GM12873 (cell line): ENCODE measurements at regions not wholly inside any gene's neighbourhood (a gene's known extent, or its start where the extent isn't known, plus 50 kb on each side); places are given as distances from the start of the nearest gene placed in this dataset.

ENCODE experiments used
- CTCF ChIP-seq: IDR thresholded peaks from 2 replicates; pipeline ENCODE4 v1.5.1; 2012; ENCODE audit warnings: low read depth, mild to moderate bottlenecking, moderate library complexity, low read length, control low read depth; ENCODE audit not compliant: insufficient read depth; ENCODE audit errors: missing control alignments

- no peak for TF ChIP-seq CTCF
Observed at GRCh38 chr14:97283005-97283403, 485.8 kb downstream of the VRK1 start.

GRCh38 chr14:97283426-97283825 is 486.2 kb downstream of the VRK1 start:
- no peak for TF ChIP-seq CTCF

- TF ChIP-seq CTCF: no peak
Observed at GRCh38 chr14:97283841-97284240, 486.7 kb downstream of the VRK1 start.

GRCh38 chr14:97287956-97288355 is 490.8 kb downstream of the VRK1 start:
- no peak for TF ChIP-seq CTCF

GRCh38 chr14:97290065-97290464 is 492.9 kb downstream of the VRK1 start:
- TF ChIP-seq CTCF: no peak

- no peak for TF ChIP-seq CTCF
Observed at GRCh38 chr14:97290977-97291376, 493.8 kb downstream of the VRK1 start.

- TF ChIP-seq CTCF: no peak
Observed at GRCh38 chr14:97293659-97294058, 496.5 kb downstream of the VRK1 start.
